Neural progenitor cell (in vitro differentiated cells): ENCODE measurements at regions not wholly inside any gene's neighbourhood (a gene's known extent, or its start where the extent isn't known, plus 50 kb on each side); places are given as distances from the start of the nearest gene placed in this dataset.

Experiments
- DNase-seq: peaks from one replicate; pipeline ENCODE4 v3.0.0-alpha.2; 2016; ENCODE audit warnings: low spot score
- H2AFZ ChIP-seq: fragments of 200-600 bp; sonication (generic); replicated peaks from 2 replicates; pipeline ENCODE4 v1.6.1; 2016; ENCODE audit warnings: antibody characterized with exemption
- H3F3A ChIP-seq: fragments of 200-600 bp; sonication (generic); 2 replicates; pipeline ENCODE4 v1.6.1; 2016; ENCODE audit warnings: antibody characterized with exemption, low read depth
- H3K27ac ChIP-seq: fragments of 200-600 bp; sonication (generic); 2 replicates; pipeline ENCODE4 v1.5.1; 2016; ENCODE audit warnings: mild to moderate bottlenecking
- H3K27me3 ChIP-seq: fragments of 200-600 bp; sonication (generic); 2 replicates; pipeline ENCODE4 v1.6.1; 2016; ENCODE audit warnings: mild to moderate bottlenecking, moderate library complexity
- H3K36me3 ChIP-seq: fragments of 200-600 bp; sonication (generic); 2 replicates; pipeline ENCODE4 v1.5.1; 2016
- H3K4me1 ChIP-seq: fragments of 200-600 bp; sonication (generic); 2 replicates; pipeline ENCODE4 v1.6.1; 2016; ENCODE audit warnings: mixed run types
- H3K4me2 ChIP-seq: fragments of 200-600 bp; sonication (generic); 2 replicates; pipeline ENCODE4 v1.6.1; 2016
- H3K4me3 ChIP-seq: fragments of 200-600 bp; sonication (generic); 2 replicates; pipeline ENCODE4 v1.5.1; 2016
- H3K79me2 ChIP-seq: fragments of 200-600 bp; sonication (generic); 2 replicates; pipeline ENCODE4 v1.6.1; 2016; ENCODE audit warnings: low read depth
- H3K9ac ChIP-seq: fragments of 200-600 bp; sonication (generic); 2 replicates; pipeline ENCODE4 v1.6.1; 2016
- H3K9me3 ChIP-seq: fragments of 200-600 bp; sonication (generic); 2 replicates; pipeline ENCODE4 v1.5.1; 2016; ENCODE audit warnings: low read depth
- H4K20me1 ChIP-seq: fragments of 200-600 bp; sonication (generic); 2 replicates; pipeline ENCODE4 v1.6.1; 2016; ENCODE audit warnings: low read depth
- H3K27ac Mint-ChIP-seq: 3 replicates; pipeline ENCODE4 v1.8.0; 2021; ENCODE audit warnings: mixed read lengths
- H3K27me3 Mint-ChIP-seq: 2 replicates; pipeline ENCODE4 v1.8.0; 2022; ENCODE audit warnings: low read depth, mild to moderate bottlenecking, inconsistent platforms, moderate library complexity, mixed read lengths; ENCODE audit not compliant: insufficient read depth
- H3K36me3 Mint-ChIP-seq: 3 replicates; pipeline ENCODE4 v1.8.0; 2021; ENCODE audit warnings: mixed read lengths
- H3K4me1 Mint-ChIP-seq: 3 replicates; pipeline ENCODE4 v1.8.0; 2021; ENCODE audit warnings: mixed read lengths
- H3K4me3 Mint-ChIP-seq: 3 replicates; pipeline ENCODE4 v1.8.0; 2021; ENCODE audit warnings: mild to moderate bottlenecking, moderate library complexity, mixed read lengths
- H3K9me3 Mint-ChIP-seq: 3 replicates; pipeline ENCODE4 v1.8.0; 2020; ENCODE audit warnings: mixed read lengths
- EZH2 ChIP-seq: fragments of 200-600 bp; sonication (generic); IDR thresholded peaks from 2 replicates; pipeline ENCODE4 v1.6.1; 2017; ENCODE audit warnings: antibody characterized with exemption, mild to moderate bottlenecking, moderate library complexity
- EZH2phosphoT487 ChIP-seq: fragments of 200-600 bp; sonication (generic); IDR thresholded peaks from 2 replicates; pipeline ENCODE4 v1.6.1; 2017; ENCODE audit warnings: antibody characterized with exemption
- TF ChIP-seq, protein P1 (sequence below): fragments of 200-600 bp; sonication (generic); IDR thresholded peaks from 2 replicates; pipeline ENCODE4 v1.5.1; 2017; ENCODE audit warnings: antibody characterized with exemption, mild to moderate bottlenecking

DNA sequence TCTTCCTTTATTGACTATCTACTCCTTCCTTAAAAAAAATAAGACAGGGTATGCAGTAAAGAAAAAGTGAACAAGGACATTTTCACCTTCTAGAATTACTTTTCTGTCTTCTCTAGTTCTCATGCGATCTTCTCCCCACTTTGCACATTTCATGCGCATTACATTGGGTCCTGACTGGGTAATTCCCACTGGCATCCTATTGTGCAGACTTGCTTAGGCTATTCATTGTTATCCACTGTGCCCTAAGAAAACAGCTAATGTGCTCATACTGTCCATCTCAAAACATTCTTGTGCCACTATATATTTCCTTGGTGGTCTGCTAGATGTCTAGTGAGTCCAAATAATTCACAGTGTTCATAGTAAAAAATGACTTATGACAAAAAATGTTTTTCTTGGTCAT, 447.4 kb upstream of the ROBO1 start:
- Mint-ChIP-seq H3K4me1 (no peaks in the 10 kb centered on the region), H3K27ac (no peak overlapping the region), H3K9me3 (no peaks in the 10 kb centered on the region), H3K4me3 (no peak overlapping the region), H3K27me3 (no peaks in the 10 kb centered on the region), H3K36me3 (no peaks in the 10 kb centered on the region)
- H3K27me3 ChIP-seq: no peaks in the 10 kb centered on the region
- H4K20me1 ChIP-seq: no peaks in the 10 kb centered on the region
- no peak overlapping the region for H3K27ac ChIP-seq
- no peak overlapping the region for H2AFZ ChIP-seq
- DNase-seq: peak; percentile 63
- peaks cover 9% of the 10 kb centered on the region for H3K4me1 ChIP-seq
- H3K79me2 ChIP-seq: no peaks in the 10 kb centered on the region
- no peak overlapping the region for H3K4me2 ChIP-seq
- TF ChIP-seq, protein P1, sequence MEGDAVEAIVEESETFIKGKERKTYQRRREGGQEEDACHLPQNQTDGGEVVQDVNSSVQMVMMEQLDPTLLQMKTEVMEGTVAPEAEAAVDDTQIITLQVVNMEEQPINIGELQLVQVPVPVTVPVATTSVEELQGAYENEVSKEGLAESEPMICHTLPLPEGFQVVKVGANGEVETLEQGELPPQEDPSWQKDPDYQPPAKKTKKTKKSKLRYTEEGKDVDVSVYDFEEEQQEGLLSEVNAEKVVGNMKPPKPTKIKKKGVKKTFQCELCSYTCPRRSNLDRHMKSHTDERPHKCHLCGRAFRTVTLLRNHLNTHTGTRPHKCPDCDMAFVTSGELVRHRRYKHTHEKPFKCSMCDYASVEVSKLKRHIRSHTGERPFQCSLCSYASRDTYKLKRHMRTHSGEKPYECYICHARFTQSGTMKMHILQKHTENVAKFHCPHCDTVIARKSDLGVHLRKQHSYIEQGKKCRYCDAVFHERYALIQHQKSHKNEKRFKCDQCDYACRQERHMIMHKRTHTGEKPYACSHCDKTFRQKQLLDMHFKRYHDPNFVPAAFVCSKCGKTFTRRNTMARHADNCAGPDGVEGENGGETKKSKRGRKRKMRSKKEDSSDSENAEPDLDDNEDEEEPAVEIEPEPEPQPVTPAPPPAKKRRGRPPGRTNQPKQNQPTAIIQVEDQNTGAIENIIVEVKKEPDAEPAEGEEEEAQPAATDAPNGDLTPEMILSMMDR: no peak
- no peak for TF ChIP-seq EZH2
- no peak for TF ChIP-seq EZH2phosphoT487
- no peak overlapping the region for H3K9ac ChIP-seq
- H3F3A ChIP-seq: no peaks in the 10 kb centered on the region
- no peak overlapping the region for H3K4me3 ChIP-seq
- H3K36me3 ChIP-seq: no peaks in the 10 kb centered on the region
- no peaks in the 10 kb centered on the region for H3K9me3 ChIP-seq

DNA sequence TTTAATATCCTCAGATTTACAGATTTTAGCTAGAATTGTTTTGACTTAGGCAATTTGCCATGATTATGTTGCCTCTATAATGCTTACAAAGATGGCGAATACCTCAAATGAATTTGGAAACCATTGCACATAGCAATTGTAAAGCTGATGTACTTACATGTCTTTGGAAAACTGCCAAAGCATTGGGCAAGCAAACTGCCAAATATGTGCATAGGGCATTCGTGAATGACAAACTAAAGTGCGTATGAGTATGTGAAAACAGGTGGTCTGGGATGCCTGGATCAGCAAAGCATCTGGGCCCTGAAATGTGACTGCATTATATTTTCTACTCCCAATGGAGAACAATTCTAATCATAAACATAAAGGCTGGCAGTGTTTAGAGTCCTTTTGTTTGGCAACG, 445.3 kb upstream of the ROBO1 start:
- Histone ChIP-seq H3K36me3 (no peaks in the 10 kb centered on the region), H3K4me2 (no peak overlapping the region), H3K27ac (no peak overlapping the region), H3F3A (no peaks in the 10 kb centered on the region), H3K4me1 (peaks cover 9% of the 10 kb centered on the region), H3K9ac (no peak overlapping the region), H4K20me1 (no peaks in the 10 kb centered on the region), H3K27me3 (no peaks in the 10 kb centered on the region), H3K9me3 (no peaks in the 10 kb centered on the region), H3K4me3 (no peak overlapping the region), H3K79me2 (no peaks in the 10 kb centered on the region), H2AFZ (no peak overlapping the region)
- no peak overlapping the region for H3K27ac Mint-ChIP-seq
- no peaks in the 10 kb centered on the region for H3K36me3 Mint-ChIP-seq
- no peak overlapping the region for H3K4me3 Mint-ChIP-seq
- no peaks in the 10 kb centered on the region for H3K27me3 Mint-ChIP-seq
- TF ChIP-seq EZH2 (no peak), EZH2phosphoT487 (no peak)
- TF ChIP-seq, protein P1: no peak
- no peak for DNase-seq
- H3K9me3 Mint-ChIP-seq: no peaks in the 10 kb centered on the region
- no peaks in the 10 kb centered on the region for H3K4me1 Mint-ChIP-seq

- Histone ChIP-seq H3K79me2 (no peaks in the 10 kb centered on the region), H3F3A (no peaks in the 10 kb centered on the region), H3K4me3 (no peak overlapping the region), H4K20me1 (no peaks in the 10 kb centered on the region), H3K9ac (no peak overlapping the region), H2AFZ (no peak overlapping the region), H3K27ac (no peak overlapping the region), H3K4me2 (no peak overlapping the region), H3K4me1 (no peaks in the 10 kb centered on the region), H3K27me3 (no peaks in the 10 kb centered on the region), H3K36me3 (no peaks in the 10 kb centered on the region), H3K9me3 (no peaks in the 10 kb centered on the region)
- peaks cover 5% of the 10 kb centered on the region for H3K4me1 Mint-ChIP-seq
- H3K4me3 Mint-ChIP-seq: no peak overlapping the region
- H3K27me3 Mint-ChIP-seq: peaks cover 2% of the 10 kb centered on the region
- no peaks in the 10 kb centered on the region for H3K36me3 Mint-ChIP-seq
- no peak overlapping the region for H3K27ac Mint-ChIP-seq
- DNase-seq: no peak
- TF ChIP-seq, protein P1: no peak
- no peak for TF ChIP-seq EZH2phosphoT487
- no peak for TF ChIP-seq EZH2
- H3K9me3 Mint-ChIP-seq: peaks cover 2% of the 10 kb centered on the region
Observed at GRCh38 chr3:80192936-80193335, 425.1 kb upstream of the ROBO1 start.
